Superior temporal gyrus (tissue), 1 donor: ENCODE measurements at regions not wholly inside any gene's neighbourhood (a gene's known extent, or its start where the extent isn't known, plus 50 kb on each side); places are given as distances from the start of the nearest gene placed in this dataset.
"Not testable (repeated sequence)": the region's sequence is repeated elsewhere in the genome, so short reads cannot be mapped to it uniquely, and the experiment has no call there.

ENCODE experiments used
- DNase-seq: peaks from one replicate; pipeline ENCODE4 v3.0.0-alpha.2; 2016; ENCODE audit errors: extremely low spot score

DNA sequence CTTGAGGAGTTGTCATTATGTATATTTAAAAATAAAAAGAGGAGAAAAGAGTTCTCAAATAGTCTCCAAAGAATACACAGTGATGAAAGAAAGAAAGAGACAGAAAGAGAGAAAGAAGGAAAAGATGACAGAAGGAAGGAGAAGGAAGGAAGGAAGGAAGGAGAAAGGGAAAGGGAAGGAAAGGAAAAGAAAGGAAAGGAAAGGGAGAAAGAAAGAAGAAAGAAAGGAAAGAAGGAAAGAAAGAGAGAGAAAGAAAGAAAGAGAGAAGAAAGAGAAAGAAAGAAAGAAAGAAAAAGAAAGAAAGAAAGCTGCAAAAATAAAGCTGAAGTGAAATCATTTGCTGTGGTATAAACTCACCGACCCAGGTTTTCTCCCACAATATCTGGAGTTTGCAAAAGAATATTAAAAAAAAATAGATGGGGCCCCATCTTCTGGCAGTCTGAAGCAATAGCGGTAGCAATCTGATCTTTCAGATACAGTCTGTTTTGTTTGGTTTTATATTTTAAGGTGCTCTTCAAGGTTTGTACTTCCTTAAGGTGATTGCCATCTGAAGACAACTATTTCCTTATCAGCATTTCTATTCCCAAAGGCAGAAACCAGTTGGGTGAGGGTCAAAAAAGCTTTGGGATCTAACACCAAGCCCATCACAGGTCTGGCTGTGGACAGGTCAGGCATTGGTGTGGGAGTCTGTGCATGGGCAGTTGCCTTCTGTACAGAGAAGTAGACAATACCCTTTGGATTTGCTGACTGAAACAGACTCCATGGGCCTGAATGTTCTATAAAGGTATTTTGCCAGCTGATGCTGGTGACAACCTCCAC is 160.4 kb downstream of the CPEB2 start:
- DNase-seq = peak; percentile 47

DNA sequence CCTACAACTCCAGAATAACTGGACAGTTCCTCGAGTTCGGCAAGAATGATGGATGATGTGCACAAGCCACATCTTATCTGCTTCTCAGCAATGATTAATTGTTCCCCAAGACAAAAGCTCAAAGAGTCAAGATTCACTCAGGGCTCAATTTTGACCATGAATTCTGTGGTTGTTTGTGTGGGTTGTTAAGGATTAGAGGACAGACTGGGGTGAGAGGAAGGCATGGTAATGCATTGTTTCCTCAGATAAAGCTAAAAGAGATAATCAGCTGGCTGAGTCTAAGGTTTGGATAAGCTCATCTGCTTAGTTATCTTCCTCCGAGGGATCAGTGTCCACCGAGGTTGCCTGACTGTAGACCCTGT is 161.0 kb downstream of the CPEB2 start:
- DNase-seq = no peak

DNA sequence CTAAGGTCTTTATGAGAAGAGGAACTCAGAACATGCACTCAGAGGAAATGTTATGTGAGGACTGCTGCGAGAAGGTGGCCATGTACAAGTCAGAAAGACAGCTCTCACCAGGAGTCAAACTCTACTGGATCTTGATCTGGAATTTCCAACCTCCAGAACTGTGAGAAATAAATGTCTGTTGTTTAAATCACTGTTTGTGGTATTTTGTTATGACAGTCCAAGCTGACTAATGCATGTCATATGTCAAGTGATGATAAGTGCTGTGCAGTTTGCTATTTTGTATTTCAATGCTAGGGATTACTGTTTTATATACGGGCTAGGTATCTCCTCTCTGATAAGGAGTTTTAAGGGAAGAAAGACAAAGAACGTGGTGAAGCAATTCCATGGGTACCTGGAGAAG is 162.3 kb downstream of the CPEB2 start:
- no peak for DNase-seq

DNA sequence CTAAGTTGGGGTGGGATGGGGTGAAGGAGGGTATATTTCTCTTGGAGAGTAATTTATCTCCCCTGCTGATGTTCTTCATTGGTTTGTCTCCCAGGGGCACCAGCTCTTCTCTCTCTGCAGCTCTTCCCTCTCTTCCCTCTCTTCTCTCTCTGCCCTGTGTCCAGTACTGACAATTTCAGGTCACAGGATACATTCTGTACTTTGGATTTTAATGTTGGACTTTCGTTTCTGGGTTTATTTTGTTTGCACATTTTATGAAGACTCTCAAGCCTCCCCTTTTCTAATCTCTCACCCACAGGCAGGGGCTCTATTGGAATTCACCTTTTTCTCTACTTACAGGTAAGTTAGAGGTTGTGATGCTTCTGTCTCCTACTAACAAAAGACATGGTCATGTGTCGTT is 165.5 kb downstream of the CPEB2 start:
- DNase-seq = no peak

DNA sequence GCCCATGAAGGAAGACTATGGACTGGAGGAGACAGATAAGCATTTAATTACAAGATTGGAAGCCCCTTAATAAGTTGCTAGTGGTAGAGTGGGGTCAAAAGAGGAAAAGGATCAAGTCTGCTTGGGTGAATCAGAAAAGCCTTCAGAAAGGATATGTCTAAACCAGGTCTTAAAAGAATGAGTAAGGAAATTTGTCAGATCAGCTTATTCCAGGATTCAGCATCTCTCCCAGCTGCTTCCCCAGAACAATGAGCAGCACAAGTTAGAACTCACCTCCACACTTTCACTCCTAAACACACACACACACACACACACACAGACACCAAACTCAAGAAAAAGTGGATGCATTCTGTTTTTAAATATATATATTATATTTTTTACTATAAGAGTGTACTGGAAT is 166.5 kb downstream of the CPEB2 start:
- no peak for DNase-seq

DNA sequence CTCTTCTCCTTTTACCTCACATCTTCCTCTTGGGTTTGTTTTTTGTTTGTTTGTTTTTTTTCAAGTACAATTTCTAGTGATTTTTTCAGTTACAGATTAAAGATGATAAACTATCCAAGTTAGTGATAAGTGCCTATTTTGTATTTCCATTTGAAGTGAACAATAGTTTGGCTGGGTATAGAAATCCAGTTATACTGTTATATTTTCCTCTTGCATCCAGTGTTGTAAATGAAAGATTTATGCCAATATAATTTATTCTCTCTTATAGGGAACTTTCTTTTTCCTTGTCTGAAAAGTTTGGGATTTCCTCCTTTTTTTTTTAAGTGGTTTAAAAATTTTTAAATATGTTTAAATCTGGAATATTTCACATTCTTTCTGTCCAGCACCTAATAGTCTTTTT is 169.4 kb downstream of the CPEB2 start:
- DNase-seq = no peak

DNA sequence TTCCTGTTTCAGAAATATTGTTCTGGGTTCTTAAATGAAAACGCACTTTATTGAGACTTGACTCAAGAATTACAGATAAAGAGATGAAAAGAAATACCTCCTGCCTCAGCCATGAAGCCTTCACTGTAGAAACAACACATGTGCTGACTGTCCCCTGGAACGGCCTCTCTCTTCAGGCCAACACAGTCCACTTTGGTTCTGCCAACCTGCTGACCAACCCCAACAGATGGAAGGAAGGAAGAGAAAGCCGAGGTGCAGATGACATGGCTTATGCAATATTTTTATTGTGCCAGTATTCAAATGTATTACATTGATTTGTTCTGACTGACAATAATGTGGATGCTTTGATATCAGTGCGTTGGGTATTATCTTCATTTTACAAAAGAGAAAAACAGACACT is 171.0 kb downstream of the CPEB2 start:
- DNase-seq = no peak

DNA sequence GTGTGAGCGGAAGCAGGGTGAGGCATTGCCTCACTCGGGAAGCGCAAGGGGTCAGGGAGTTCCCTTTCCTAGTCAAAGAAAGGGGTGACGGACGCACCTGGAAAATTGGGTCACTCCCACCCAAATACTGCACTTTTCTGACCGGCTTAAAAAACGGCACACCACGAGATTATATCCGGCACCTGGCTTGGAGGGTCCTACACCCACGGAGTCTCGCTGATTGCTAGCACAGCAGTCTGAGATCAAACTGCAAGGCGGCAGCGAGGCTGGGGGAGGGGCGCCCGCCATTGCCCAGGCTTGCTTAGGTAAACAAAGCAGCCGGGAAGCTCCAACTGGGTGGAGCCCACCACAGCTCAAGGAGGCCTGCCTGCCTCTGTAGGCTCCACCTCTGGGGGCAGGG is 171.9 kb downstream of the CPEB2 start:
- not testable (repeated sequence) for DNase-seq

DNA sequence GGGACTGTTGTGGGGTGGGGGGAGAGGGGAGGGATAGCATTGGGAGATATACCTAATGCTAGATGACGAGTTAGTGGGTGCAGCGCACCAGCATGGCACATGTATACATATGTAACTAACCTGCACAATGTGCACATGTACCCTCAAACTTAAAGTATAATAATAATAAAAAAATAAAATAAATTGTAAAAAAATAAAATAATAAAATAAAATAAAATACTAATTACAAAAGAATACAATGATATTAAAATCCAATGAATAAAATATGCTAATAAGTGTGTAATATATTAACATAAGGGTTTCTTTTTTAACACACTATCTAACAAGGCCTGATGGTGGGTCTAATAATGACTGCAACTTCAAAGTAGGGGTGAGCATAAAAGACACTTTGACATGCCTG is 177.6 kb downstream of the CPEB2 start:
- DNase-seq = not testable (repeated sequence)

DNA sequence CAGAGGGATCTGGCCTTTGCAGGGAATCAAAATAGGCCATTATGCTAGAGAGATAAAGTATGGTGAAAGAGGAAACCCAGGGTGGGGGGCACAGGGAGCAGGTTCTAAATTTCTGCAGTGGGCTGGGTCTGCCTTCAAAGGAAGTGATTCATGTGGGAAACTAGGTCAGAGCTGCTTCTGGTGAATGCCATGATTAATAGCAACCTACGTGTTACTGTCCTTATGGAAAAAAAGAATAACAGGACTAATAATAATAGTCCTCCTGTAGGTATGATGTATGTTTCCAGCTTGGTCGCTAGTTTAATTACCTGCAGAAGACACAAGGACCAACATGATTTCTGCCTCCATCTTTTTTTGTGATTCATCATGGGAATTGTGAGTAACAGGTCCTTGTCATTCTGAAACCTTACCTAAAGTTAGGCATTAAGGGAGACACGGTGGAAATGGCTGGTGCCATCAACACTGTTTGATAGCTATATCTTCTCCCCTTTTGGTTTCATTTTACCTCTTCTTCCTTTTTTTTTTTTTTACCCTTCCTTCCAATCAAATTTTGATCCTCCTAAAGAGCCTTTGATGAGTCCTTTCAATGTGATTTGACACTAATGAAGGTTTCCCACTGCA is 180.4 kb downstream of the CPEB2 start:
- DNase-seq = no peak

DNA sequence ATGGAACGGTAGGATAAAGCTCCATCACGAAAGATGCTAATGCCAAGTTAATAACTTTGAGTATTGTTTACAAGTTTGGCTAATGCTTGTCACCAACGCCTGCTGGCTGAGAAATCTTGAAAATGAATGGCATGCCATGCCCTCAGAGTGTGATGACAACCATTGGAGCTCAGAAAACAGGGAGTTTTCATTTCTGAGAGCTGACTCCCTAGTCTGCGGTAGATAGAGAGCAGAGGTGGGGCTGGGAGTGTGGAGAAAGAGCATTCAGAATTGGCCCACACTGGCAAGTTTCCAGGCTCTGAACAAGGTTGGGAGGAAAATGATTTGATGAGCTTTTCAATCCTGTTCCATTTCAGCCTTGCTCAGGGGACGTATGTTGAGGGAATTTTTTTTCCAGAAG is 183.9 kb downstream of the CPEB2 start:
- DNase-seq = no peak

DNA sequence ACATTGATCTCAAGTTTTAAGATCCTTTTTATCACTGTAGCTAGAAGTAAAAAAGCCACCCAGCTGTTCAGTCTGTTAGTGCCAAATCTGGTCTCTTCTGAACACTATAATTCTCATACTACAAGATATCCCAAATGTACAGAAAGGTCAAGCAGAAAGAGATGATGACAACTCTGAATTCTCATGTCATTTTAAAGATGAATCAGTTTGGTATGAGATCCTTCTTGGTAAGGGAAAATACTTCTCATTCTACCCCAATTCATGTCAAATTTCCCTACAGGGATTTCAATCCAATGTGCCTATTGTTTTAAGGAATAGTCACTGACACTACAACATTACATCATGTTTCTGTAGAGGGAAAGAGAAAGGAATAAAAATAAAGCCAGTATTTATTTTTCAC is 184.5 kb downstream of the CPEB2 start:
- DNase-seq = no peak

DNA sequence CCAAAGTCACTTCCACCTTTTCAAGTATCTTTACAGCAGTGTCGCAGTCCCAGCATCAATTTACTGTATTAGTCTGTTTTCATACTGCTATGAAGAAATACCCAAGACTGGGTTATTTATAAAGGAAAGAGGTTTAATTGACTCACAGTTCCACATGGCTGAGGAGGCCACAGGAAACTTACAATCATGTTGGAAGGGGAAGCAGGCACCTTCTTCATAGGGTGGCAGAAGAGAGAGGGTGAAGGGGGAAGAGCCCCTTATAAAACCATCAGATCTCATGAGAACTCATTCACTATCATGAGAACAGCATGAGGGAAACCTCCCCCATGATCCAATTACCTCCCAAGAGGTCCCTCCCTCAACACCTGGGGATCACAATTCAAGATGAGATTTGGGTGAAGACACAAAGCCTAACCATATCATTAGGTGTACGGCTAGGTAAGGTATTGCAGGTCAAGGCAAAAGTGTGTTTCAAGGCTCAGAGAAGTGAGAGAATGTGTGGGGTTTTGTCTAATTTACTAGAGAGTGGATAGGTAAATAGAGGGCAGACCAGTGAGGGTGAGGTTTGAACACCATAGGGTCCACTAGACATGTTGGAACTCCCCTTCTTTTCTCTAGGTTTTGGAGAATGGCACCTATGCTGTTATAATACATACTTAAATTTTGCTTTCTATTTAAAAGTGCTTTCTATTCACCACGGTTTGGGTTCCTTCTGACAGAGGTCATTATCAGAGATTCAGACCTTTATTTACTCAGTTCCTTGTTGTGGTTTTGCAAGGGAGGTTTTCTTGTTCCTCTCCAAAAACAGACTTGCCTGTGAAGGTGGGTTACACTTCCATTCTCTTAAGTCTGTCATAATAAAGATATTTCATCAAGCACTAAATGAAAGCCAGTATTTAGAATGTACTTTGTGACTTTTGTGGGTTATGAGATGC is 186.6 kb downstream of the CPEB2 start:
- no peak for DNase-seq

DNA sequence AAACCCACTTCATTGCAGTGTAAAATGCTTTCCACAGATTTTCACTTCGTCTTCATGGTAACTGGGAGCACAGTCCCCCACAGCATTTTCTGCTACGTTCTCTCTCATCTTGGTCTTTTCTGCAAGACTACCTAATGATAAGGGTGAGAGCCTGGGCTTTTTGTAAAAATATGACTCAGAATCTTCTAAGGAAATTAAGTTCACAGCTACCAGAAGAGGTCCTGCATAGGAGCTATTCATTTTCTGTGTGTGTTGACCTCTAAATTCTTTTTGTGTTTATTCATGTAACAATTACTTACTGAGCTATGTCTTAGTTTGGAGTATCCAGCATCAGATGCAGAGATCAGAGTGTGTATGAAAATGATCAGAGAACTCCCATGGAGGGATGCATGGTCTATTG is 192.2 kb downstream of the CPEB2 start:
- no peak for DNase-seq

DNA sequence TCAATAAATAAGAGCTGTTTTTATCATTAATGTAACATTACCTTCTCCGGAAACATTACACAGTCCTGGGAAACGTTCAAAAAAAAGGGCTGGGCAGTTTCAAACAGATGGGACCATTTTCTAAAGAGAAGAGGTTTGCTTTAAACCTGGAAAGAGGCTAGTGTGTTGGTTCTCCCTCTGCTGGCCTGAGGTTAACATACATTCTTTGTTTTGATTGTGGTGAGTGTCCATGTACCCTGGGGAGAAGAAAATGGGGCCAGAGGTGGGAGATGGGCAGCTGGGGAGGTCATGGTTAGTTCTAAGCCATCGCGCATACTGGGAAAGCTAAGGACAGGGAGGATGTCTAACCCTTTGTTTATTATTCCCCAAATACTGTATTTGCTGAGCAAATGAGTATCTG is 194.7 kb downstream of the CPEB2 start:
- peak; percentile 64 for DNase-seq

DNA sequence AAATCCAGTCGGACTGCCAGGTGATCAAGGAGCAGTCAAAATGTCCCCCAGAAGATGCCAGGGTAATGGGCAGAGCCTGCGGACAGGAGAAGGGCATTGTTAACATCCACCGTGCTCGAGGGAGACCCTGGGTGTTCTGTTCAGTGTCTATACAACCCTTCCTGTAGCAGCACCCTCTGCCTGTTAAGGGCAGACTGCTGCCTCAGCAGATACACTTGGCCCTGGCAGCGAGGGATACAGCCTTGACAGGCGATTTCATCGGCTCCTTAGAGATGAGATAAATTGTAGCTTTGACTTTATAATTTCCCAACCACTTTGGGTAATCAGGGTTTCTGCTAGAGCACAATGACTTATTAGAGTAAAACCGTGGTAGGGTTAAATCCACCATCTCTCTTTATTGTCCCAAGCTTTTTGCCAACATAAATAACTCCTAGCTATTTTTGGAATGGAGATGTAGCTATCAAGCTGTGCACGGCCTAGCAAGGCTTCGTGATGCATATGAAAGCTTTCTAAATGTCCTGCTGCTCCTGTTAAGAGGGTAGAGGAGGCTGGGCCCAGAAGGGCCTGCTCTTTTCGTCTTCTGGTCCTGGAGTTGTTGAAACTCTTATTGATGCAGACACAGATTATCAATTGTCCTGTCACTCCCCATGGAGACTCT is 195.9 kb downstream of the CPEB2 start:
- no peak for DNase-seq

DNA sequence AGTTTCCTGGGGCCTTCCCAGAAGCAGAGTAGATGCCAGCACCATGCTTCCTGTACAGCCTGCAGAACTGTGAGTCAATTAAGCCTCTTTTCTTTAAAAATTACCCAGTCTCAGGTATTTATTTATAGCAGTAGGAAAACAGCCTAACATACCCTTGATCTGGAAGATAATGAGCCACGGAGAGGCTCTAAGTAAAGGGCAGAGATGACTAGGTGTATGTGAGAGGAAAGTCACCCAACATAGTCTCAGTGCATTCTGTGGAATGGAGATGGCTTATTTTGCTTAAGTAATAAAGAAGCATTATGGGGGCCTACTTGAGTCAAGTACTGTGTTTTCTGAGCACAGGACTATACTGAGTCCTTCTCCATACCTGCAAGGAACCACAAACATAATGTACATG is 199.5 kb downstream of the CPEB2 start:
- no peak for DNase-seq

DNA sequence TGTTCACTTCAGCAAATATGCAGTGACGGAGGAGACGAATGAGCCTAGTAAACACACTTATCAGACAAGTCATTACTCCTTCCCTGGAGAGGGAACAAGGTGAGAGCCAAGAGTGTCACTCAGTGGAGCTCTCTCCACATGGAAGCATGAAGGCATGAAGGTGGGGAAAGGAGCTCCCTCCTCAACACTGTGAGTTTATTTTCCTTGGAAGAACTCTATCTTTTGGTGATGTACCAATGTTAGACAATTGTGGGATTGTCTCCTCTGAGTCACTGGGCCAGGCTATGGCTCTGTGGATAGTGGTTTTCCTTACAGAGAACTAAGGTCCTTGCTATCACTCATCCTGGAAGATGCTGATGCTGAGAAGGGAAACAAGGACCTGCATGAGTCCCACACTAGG is 200.2 kb downstream of the CPEB2 start:
- DNase-seq = no peak

DNA sequence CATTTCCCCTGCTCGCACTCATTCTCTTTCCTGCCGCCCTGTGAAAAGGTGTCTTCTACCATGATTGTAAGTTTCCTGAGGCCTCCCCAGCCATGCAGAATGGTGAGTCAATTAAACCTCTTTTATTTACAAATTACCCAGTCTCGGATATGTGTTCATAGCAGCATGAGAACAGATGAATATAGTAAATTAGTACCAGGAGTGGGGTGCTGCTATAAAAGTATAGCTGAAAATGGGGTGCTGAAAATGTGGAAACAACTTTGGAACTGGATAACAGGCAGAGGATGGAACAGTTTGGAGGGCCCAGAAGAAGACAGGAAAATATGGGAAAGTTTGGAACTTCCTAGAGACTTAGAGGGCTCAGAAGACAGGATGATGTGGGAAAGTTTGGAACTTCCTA is 204.2 kb downstream of the CPEB2 start:
- DNase-seq = not testable (repeated sequence)

DNA sequence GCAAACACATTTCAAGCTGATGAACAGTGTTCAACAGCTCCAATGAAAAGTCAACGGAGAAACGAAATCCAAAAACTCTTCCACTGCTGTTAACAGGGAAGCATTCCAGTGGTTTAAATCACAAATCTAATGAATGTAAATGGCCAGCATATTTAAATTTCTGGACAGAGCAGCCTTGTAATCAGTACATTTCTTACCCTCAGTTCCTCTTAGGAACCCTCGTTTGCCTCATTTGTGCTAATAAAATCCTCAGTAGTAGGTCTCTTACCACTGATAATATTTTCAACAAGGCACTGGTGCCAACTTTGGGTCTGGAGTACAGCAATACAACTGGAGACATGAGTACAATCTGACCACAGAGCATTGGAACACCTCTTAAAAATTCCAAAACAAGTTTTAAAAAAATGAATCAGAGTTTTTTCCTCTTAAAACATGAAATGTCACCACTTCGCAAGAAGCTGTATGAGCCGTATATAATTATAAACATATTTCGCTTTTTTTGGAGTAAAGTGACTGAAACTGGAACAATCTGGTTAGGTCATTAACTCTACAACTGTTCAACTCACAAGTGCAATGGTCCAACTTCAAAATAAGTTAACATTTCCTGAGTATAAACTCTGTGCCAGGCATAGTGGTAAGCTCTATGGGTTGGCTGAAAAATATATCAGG is 211.2 kb downstream of the CPEB2 start:
- no peak for DNase-seq

DNA sequence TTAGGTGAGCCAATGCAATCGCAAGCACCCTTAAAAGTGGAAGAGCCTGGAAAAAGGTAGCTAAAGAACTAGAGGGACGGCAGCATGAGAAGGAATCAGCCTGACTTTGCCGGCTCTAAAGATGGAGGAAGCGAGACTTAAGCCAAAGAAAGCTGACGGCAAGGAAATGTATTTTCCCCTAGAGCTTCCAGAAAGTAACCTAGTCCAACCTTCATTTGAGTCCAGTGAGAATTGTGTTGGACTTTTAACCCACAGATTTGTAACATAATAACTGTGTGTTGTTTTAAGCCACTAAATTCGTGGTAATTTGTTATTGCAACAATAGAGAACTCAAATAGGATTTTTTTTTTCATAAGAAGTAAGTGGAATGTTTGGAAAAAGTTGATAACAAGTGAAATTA is 212.7 kb upstream of the C1QTNF7 start:
- no peak for DNase-seq

DNA sequence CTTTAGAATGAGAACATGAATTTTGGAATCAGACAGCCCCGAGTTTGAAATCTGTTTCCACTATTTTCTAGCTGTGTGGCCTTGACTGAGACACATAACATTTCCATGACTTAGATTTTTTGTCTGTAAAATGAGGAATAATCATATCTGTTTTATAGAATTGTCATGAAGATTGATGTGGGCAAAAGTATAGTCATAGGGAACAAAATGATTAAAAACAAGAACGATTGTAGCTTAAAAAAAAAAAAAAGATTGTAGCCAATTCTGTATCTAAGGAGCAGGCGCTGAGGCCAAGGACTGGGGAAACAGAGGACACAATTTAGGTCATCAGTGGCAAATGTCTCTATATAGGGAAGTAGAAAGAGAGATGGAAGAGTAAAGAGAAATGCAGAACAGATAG is 201.6 kb upstream of the C1QTNF7 start:
- DNase-seq = no peak
